ENCODE measurements at regions not wholly inside any gene's neighbourhood (a gene's known extent, or its start where the extent isn't known, plus 50 kb on each side); places are given as distances from the start of the nearest gene placed in this dataset.

- intact Hi-C loops (cut with DNase I; ENCODE audit: low total_unique reads) = no loop called here
- H3K9me3 ChIP-seq = no peaks in the 10 kb centered on the region
- H3K36me3 ChIP-seq (ENCODE audit: low read depth, missing control alignments) = no peaks in the 10 kb centered on the region
- H3K27ac ChIP-seq = no peak overlapping the region
- no peaks in the 10 kb centered on the region for H3K4me1 ChIP-seq
- 69 to 70% methylated on average over 3 of the region's 3 CpGs for WGBS, 2 donors
- TF ChIP-seq CTCF (IDR thresholded peaks at IDR 0.05) = no peak
- no peak for TF ChIP-seq POLR2A (IDR thresholded peaks at IDR 0.05)
- no peak overlapping the region for H3K4me3 ChIP-seq
- no peaks in the 10 kb centered on the region for H3K27me3 ChIP-seq
- no peak for DNase-seq
These were observed 118.9 kb upstream of the SYT6 start for GRCh38 chr1:114272593-114272992.

GRCh38 chr1:114270718-114271117 lies 117.0 kb upstream of the SYT6 start:
- Histone ChIP-seq H3K27ac (no peak overlapping the region), H3K4me3 (no peak overlapping the region), H3K9me3 (no peaks in the 10 kb centered on the region), H3K27me3 (no peaks in the 10 kb centered on the region), H3K4me1 (no peaks in the 10 kb centered on the region), H3K36me3 (ENCODE audit: low read depth, missing control alignments) (no peaks in the 10 kb centered on the region)
- TF ChIP-seq POLR2A (IDR thresholded peaks at IDR 0.05) (no peak), CTCF (IDR thresholded peaks at IDR 0.05) (no peak)
- intact Hi-C loops (cut with DNase I; ENCODE audit: low total_unique reads) = no loop called here
- WGBS, 2 donors = 72 to 92% methylated on average over 2 of the region's 2 CpGs
- no peak for DNase-seq

- Histone ChIP-seq H3K4me1 (no peaks in the 10 kb centered on the region), H3K4me3 (no peak overlapping the region), H3K27ac (no peak overlapping the region), H3K36me3 (ENCODE audit: low read depth, missing control alignments) (no peaks in the 10 kb centered on the region), H3K27me3 (no peaks in the 10 kb centered on the region), H3K9me3 (no peaks in the 10 kb centered on the region)
- TF ChIP-seq POLR2A (IDR thresholded peaks at IDR 0.05) (no peak), CTCF (IDR thresholded peaks at IDR 0.05) (no peak)
- intact Hi-C loops (cut with DNase I; ENCODE audit: low total_unique reads) = no loop called here
- DNase-seq = no peak
- 64 to 74% methylated on average over 2 of the region's 2 CpGs for WGBS, 2 donors
These were observed 116.6 kb upstream of the SYT6 start for GRCh38 chr1:114270282-114270681.

GRCh38 chr1:114269539-114269938 lies 115.9 kb upstream of the SYT6 start:
- no peaks in the 10 kb centered on the region for H3K36me3 ChIP-seq (ENCODE audit: low read depth, missing control alignments)
- DNase-seq = no peak
- TF ChIP-seq CTCF (IDR thresholded peaks at IDR 0.05) (no peak), POLR2A (IDR thresholded peaks at IDR 0.05) (no peak)
- no peaks in the 10 kb centered on the region for H3K9me3 ChIP-seq
- 92 to 100% methylated on average over 2 of the region's 2 CpGs for WGBS, 2 donors
- H3K27ac ChIP-seq = no peak overlapping the region
- intact Hi-C loops (cut with DNase I; ENCODE audit: low total_unique reads) = no loop called here
- H3K4me3 ChIP-seq = no peak overlapping the region
- no peaks in the 10 kb centered on the region for H3K4me1 ChIP-seq
- H3K27me3 ChIP-seq = no peaks in the 10 kb centered on the region

- no peak for DNase-seq
- Histone ChIP-seq H3K27me3 (no peaks in the 10 kb centered on the region), H3K9me3 (no peaks in the 10 kb centered on the region), H3K27ac (no peak overlapping the region), H3K4me3 (no peak overlapping the region), H3K4me1 (no peaks in the 10 kb centered on the region), H3K36me3 (ENCODE audit: low read depth, missing control alignments) (no peaks in the 10 kb centered on the region)
- WGBS, 2 donors = 91 to 95% methylated on average over 3 of the region's 3 CpGs
- TF ChIP-seq CTCF (IDR thresholded peaks at IDR 0.05) (no peak), POLR2A (IDR thresholded peaks at IDR 0.05) (no peak)
- intact Hi-C loops (cut with DNase I; ENCODE audit: low total_unique reads) = no loop called here
These were observed 109.7 kb upstream of the SYT6 start for GRCh38 chr1:114263343-114263742.

Measured in testis (tissue), 2 donors.